CD14-positive monocyte (primary cell): ENCODE measurements at regions not wholly inside any gene's neighbourhood (a gene's known extent, or its start where the extent isn't known, plus 50 kb on each side); places are given as distances from the start of the nearest gene placed in this dataset.

Source experiments
- DNase-seq, 3 donors: peaks; one replicate each; pipeline ENCODE4 v3.0.0-alpha.2; 2011 to 2022
- H2AFZ ChIP-seq: 2 replicates; pipeline ENCODE4 v1.6.0; 2012; ENCODE audit warnings: mild to moderate bottlenecking, low read depth, low read length, inconsistent platforms; ENCODE audit not compliant: insufficient read depth, poor library complexity, severe bottlenecking
- H3K27ac ChIP-seq, 2 donors: 1 replicate in 1 of 2; 2 replicates in 1 of 2; pipeline ENCODE4 v1.5.1; 2012 to 2013; ENCODE audit warnings: low read length in 2 of 2, control low read depth in 1 of 2, inconsistent platforms in 1 of 2, low read depth in 1 of 2, mild to moderate bottlenecking in 1 of 2
- H3K27me3 ChIP-seq, 2 donors: one replicate each; pipeline versions ENCODE4 v1.6.0 to v1.6.1; 2011 to 2013; ENCODE audit warnings: low read length in 2 of 2; ENCODE audit not compliant: control insufficient read depth in 2 of 2, insufficient read depth in 2 of 2
- H3K36me3 ChIP-seq, 2 donors: replicated peaks in 1 of 2; 1 replicate in 1 of 2; 2 replicates in 1 of 2; pipeline versions ENCODE4 v1.5.1 to v1.6.1; 2012 to 2013; ENCODE audit warnings: low read length in 2 of 2, control low read depth in 1 of 2, inconsistent platforms in 1 of 2, mild to moderate bottlenecking in 1 of 2; ENCODE audit not compliant: insufficient read depth in 2 of 2, control insufficient read depth in 1 of 2
- H3K4me1 ChIP-seq, 2 donors: 1 replicate in 1 of 2; 2 replicates in 1 of 2; pipeline versions ENCODE4 v1.5.1 to v1.6.1; 2012 to 2013; ENCODE audit warnings: low read length in 2 of 2, control low read depth in 1 of 2, inconsistent platforms in 1 of 2, mild to moderate bottlenecking in 1 of 2, moderate library complexity in 1 of 2; ENCODE audit not compliant: insufficient read depth in 2 of 2, control insufficient read depth in 1 of 2
- H3K4me2 ChIP-seq: replicated peaks from 2 replicates; pipeline ENCODE3; 2012; ENCODE audit warnings: low read length, moderate library complexity, mild to moderate bottlenecking; ENCODE audit not compliant: poor library complexity, severe bottlenecking; ENCODE audit errors: extremely low read depth
- H3K4me3 ChIP-seq, 3 experiments: fragments of 200-600 bp in 1 of 3; sonication (generic) in 1 of 3; replicated peaks in 1 of 3; 1 replicate in 2 of 3; 2 replicates in 1 of 3; pipeline ENCODE4 v1.5.1; 2011 to 2013; ENCODE audit warnings: low read length in 3 of 3, mild to moderate bottlenecking in 3 of 3, control low read depth in 2 of 3, low read depth in 2 of 3, inconsistent platforms in 1 of 3, moderate library complexity in 1 of 3
- H3K79me2 ChIP-seq: 2 replicates; pipeline ENCODE4 v1.6.0; 2012; ENCODE audit warnings: mild to moderate bottlenecking, control low read depth, inconsistent platforms, low read length, moderate library complexity; ENCODE audit not compliant: insufficient read depth
- H3K9ac ChIP-seq: 2 replicates; pipeline ENCODE4 v1.6.0; 2017; ENCODE audit warnings: low read length, mild to moderate bottlenecking; ENCODE audit not compliant: insufficient read depth, poor library complexity, severe bottlenecking
- H3K9me3 ChIP-seq, 2 donors: replicated peaks in 1 of 2; 1 replicate in 1 of 2; 2 replicates in 1 of 2; pipeline versions ENCODE4 v1.5.1 to v1.6.1; 2012 to 2013; ENCODE audit warnings: low read length in 2 of 2, control low read depth in 1 of 2; ENCODE audit not compliant: control insufficient read depth in 1 of 2, insufficient read depth in 1 of 2
- H4K20me1 ChIP-seq: 2 replicates; pipeline ENCODE4 v1.6.0; 2012; ENCODE audit warnings: mild to moderate bottlenecking, low read length, control low read depth, moderate library complexity; ENCODE audit not compliant: insufficient read depth
- H3K27ac Mint-ChIP-seq, 7 donors: one replicate each; pipeline ENCODE4 v1.8.0; 2020; ENCODE audit warnings: mild to moderate bottlenecking in 7 of 7, mixed read lengths in 7 of 7, moderate library complexity in 6 of 7, inconsistent platforms in 2 of 7
- H3K27me3 Mint-ChIP-seq, 3 donors: one replicate each; pipeline ENCODE4 v1.8.0; 2021 to 2022; ENCODE audit warnings: low read depth in 3 of 3, mild to moderate bottlenecking in 3 of 3, mixed read lengths in 3 of 3, moderate library complexity in 3 of 3, inconsistent platforms in 1 of 3
- H3K36me3 Mint-ChIP-seq, 2 donors: one replicate each; pipeline ENCODE4 v1.8.0; 2020; ENCODE audit warnings: mixed read lengths in 2 of 2, inconsistent platforms in 1 of 2, mild to moderate bottlenecking in 1 of 2
- H3K4me1 Mint-ChIP-seq: one replicate; pipeline ENCODE4 v1.8.0; 2020; ENCODE audit warnings: mild to moderate bottlenecking, mixed read lengths
- H3K4me3 Mint-ChIP-seq, 2 donors: one replicate each; pipeline ENCODE4 v1.8.0; 2020; ENCODE audit warnings: mild to moderate bottlenecking in 2 of 2, mixed read lengths in 2 of 2, moderate library complexity in 1 of 2
- H3K9me3 Mint-ChIP-seq, 7 donors: one replicate each; pipeline ENCODE4 v1.8.0; 2020 to 2022; ENCODE audit warnings: mixed read lengths in 7 of 7, mild to moderate bottlenecking in 6 of 7, moderate library complexity in 6 of 7, inconsistent platforms in 2 of 7
- WGBS: methylation state at CpG from one replicate; pipeline ENCODE4 v1.1.5; 2013; ENCODE audit warnings: missing lambda C conversion rate; ENCODE audit not compliant: insufficient coverage; 5-methylcytosine and 5-hydroxymethylcytosine counted together
- intact Hi-C, 2 donors: fragments of 100-400 bp; cut with micrococcal nuclease; formaldehyde crosslinking; loops; one replicate each; pipeline versions ENCODE4 v1.15.0 to v1.15.1; 2023
- TF ChIP-seq, protein P1 (sequence below): fragments of 200-600 bp; IDR thresholded peaks from one replicate; pipeline ENCODE4 v1.8.0; 2022; ENCODE audit warnings: antibody characterized with exemption, mild to moderate bottlenecking

DNA sequence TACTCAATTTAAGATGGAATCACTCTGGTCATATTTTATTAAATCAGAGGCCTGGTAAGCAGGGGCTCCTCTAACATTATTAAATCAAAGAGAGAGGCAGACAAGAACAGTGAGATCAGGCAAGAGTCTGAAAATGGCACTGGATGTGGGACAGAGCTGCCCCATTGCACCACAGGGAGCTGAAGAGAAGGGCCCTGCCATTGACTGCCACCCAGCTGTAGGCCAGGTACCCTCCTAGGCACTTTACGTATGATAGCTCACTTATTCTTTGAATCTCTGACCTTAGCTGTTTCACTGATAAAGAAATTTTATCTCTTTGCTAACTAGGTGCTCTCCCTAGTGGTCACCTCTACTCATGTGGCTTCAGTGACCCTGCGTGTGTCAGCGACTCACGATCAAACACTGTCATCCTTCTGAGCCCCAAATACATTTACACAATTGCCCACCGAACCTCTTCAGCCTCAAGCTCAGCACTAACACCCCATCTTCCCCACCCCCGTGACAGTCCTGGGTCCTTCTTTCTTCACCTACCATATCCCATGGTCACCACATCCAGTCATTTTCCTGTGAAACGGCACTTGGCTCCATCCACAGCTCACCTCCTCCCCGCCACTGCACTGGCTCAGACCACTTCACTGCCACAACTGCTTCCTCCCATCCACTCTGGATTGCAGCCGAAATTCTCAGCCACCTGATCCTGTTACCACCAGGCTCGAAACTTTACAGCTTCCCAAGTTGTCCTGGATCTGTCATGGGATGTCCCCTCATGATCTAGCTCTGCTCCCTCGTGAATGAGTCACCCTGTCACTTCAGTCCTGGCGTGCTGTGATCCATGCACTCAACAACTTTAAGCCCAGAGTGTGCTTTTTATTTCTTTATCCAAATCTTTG lies 97.3 kb upstream of the SYT6 start:
- TF ChIP-seq, protein P1, sequence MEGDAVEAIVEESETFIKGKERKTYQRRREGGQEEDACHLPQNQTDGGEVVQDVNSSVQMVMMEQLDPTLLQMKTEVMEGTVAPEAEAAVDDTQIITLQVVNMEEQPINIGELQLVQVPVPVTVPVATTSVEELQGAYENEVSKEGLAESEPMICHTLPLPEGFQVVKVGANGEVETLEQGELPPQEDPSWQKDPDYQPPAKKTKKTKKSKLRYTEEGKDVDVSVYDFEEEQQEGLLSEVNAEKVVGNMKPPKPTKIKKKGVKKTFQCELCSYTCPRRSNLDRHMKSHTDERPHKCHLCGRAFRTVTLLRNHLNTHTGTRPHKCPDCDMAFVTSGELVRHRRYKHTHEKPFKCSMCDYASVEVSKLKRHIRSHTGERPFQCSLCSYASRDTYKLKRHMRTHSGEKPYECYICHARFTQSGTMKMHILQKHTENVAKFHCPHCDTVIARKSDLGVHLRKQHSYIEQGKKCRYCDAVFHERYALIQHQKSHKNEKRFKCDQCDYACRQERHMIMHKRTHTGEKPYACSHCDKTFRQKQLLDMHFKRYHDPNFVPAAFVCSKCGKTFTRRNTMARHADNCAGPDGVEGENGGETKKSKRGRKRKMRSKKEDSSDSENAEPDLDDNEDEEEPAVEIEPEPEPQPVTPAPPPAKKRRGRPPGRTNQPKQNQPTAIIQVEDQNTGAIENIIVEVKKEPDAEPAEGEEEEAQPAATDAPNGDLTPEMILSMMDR, result no peak
- no peak overlapping the region for H3K4me3 Mint-ChIP-seq
- no peak overlapping the region for H3K27ac Mint-ChIP-seq

DNA sequence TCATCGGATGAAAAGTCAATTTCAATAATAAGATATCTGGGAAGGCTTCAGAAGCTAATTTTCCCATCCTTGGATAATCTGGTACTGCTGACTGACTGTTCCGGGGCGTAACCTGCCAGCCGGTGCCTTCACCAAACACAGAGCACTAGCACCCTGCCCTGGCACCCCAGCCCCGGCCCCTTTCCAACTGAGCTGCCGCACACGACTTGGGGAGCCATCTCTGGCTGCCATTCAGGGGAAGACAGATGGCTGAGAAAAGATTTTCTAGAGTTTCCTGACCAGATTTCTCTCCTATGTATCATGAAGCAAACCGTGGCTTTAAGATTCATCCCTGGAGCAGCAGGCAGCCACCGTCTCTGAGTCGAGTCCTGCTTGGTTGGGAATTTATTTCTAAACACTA lies 96.0 kb upstream of the SYT6 start:
- H3K27ac ChIP-seq, result no peak overlapping the region
- intact Hi-C loops, result no loop called here
- TF ChIP-seq, protein P1, result no peak

More for the DNA sequence above, 97.3 kb upstream of the SYT6 start:
- WGBS, result 97% methylated on average over 12 of the region's 12 CpGs
- intact Hi-C loops, result no loop called here
- no peaks in the 10 kb centered on the region for H3K4me1 ChIP-seq
- H3K4me2 ChIP-seq, result no peak overlapping the region
- H3K4me1 Mint-ChIP-seq, result no peaks in the 10 kb centered on the region
- peaks cover 4 to 9% of the 10 kb centered on the region in 2 donors for H3K9me3 ChIP-seq
- H3K79me2 ChIP-seq, result no peaks in the 10 kb centered on the region
- no peak overlapping the region for H3K9ac ChIP-seq
- no peak overlapping the region for H2AFZ ChIP-seq
- peaks cover 4 to 7% (median 4%) of the 10 kb centered on the region in 3 donors for H3K27me3 Mint-ChIP-seq
- no peaks in the 10 kb centered on the region for H3K27me3 ChIP-seq
- no peaks in the 10 kb centered on the region for H3K36me3 Mint-ChIP-seq
- no peak overlapping the region for H3K4me3 ChIP-seq
- no peak for DNase-seq
- no peaks in the 10 kb centered on the region for H4K20me1 ChIP-seq
- H3K9me3 Mint-ChIP-seq, result peaks cover 3 to 18% (median 9%) of the 10 kb centered on the region in 7 donors
- no peak overlapping the region for H3K27ac ChIP-seq
- H3K36me3 ChIP-seq, result no peaks in the 10 kb centered on the region

More for the DNA sequence above, 96.0 kb upstream of the SYT6 start:
- Histone ChIP-seq H4K20me1 (no peaks in the 10 kb centered on the region), H3K79me2 (no peaks in the 10 kb centered on the region), H3K27me3 (no peaks in the 10 kb centered on the region), H3K4me3 (no peak overlapping the region), H3K4me2 (no peak overlapping the region), H3K36me3 (no peaks in the 10 kb centered on the region), H3K9ac (no peak overlapping the region), H2AFZ (no peak overlapping the region), H3K4me1 (no peaks in the 10 kb centered on the region), H3K9me3 (peaks cover 4 to 7% of the 10 kb centered on the region in 2 donors)
- DNase-seq, result no peak
- Mint-ChIP-seq H3K27ac (no peak overlapping the region), H3K36me3 (no peaks in the 10 kb centered on the region), H3K9me3 (peaks cover 3 to 18% (median 10%) of the 10 kb centered on the region in 7 donors), H3K27me3 (peaks cover 6 to 13% (median 7%) of the 10 kb centered on the region in 3 donors), H3K4me1 (no peaks in the 10 kb centered on the region), H3K4me3 (no peak overlapping the region)
- WGBS, result 95% methylated on average over 3 of the region's 10 CpGs
